ENCODE measurements at regions not wholly inside any gene's neighbourhood (a gene's known extent, or its start where the extent isn't known, plus 50 kb on each side); places are given as distances from the start of the nearest gene placed in this dataset.

- DNase-seq = no peak
- no peaks in the 10 kb centered on the region for H3K36me3 Mint-ChIP-seq (ENCODE audit: low read depth)
- H3K4me3 Mint-ChIP-seq = no peak overlapping the region
- H3K27ac Mint-ChIP-seq = peak overlapping the region; percentile 89
- peaks cover under 1% of the 10 kb centered on the region for H3K9me3 Mint-ChIP-seq
- no peaks in the 10 kb centered on the region for H3K27me3 Mint-ChIP-seq
- peaks cover 43% of the 10 kb centered on the region for H3K4me1 Mint-ChIP-seq (ENCODE audit: low read depth)
Measured at GRCh38 chr1:221794079-221794670, 52.3 kb upstream of the DUSP10 start.

GRCh38 chr1:221793439-221794078 lies 51.7 kb upstream of the DUSP10 start:
- no peaks in the 10 kb centered on the region for H3K27me3 Mint-ChIP-seq
- H3K36me3 Mint-ChIP-seq (ENCODE audit: low read depth) = no peaks in the 10 kb centered on the region
- no peak overlapping the region for H3K4me3 Mint-ChIP-seq
- no peak for DNase-seq
- peaks cover 43% of the 10 kb centered on the region for H3K4me1 Mint-ChIP-seq (ENCODE audit: low read depth)
- H3K9me3 Mint-ChIP-seq = no peaks in the 10 kb centered on the region
- H3K27ac Mint-ChIP-seq = peak overlapping the region; percentile 89

GRCh38 chr1:221791846-221792245 lies 50.0 kb upstream of the DUSP10 start:
- Mint-ChIP-seq H3K27me3 (no peaks in the 10 kb centered on the region), H3K36me3 (ENCODE audit: low read depth) (no peaks in the 10 kb centered on the region), H3K4me3 (no peak overlapping the region), H3K9me3 (no peaks in the 10 kb centered on the region), H3K27ac (no peak overlapping the region), H3K4me1 (ENCODE audit: low read depth) (peaks cover 43% of the 10 kb centered on the region)
- DNase-seq = no peak
